Progenitor cell of endocrine pancreas (in vitro differentiated cells): ENCODE measurements at regions not wholly inside any gene's neighbourhood (a gene's known extent, or its start where the extent isn't known, plus 50 kb on each side); places are given as distances from the start of the nearest gene placed in this dataset.

ENCODE experiments used
- DNase-seq: peaks from one replicate; pipeline ENCODE4 v3.0.0; 2021; ENCODE audit warnings: low spot score; ENCODE audit not compliant: unreplicated experiment
- H3K27ac Mint-ChIP-seq: 2 replicates; pipeline ENCODE4 v1.8.0; 2021; ENCODE audit warnings: mild to moderate bottlenecking, moderate library complexity, mixed read lengths
- H3K27me3 Mint-ChIP-seq: 2 replicates; pipeline ENCODE4 v1.8.0; 2021; ENCODE audit warnings: mixed read lengths
- H3K36me3 Mint-ChIP-seq: 2 replicates; pipeline ENCODE4 v1.8.0; 2022; ENCODE audit warnings: mixed read lengths; ENCODE audit not compliant: insufficient read depth
- H3K4me1 Mint-ChIP-seq: 2 replicates; pipeline ENCODE4 v1.8.0; 2021; ENCODE audit warnings: low read depth, mixed read lengths
- H3K4me3 Mint-ChIP-seq: 2 replicates; pipeline ENCODE4 v1.8.0; 2021; ENCODE audit warnings: low read depth, mild to moderate bottlenecking, moderate library complexity, mixed read lengths
- H3K9me3 Mint-ChIP-seq: 2 replicates; pipeline ENCODE4 v1.8.0; 2021; ENCODE audit warnings: low read depth, mixed read lengths
- TF ChIP-seq, protein P1 (sequence below): fragments of 200-600 bp; sonication (generic); IDR thresholded peaks from one replicate; pipeline ENCODE4 v1.5.0; 2021; ENCODE audit warnings: antibody characterized with exemption, mild to moderate bottlenecking; ENCODE audit not compliant: unreplicated experiment

DNA sequence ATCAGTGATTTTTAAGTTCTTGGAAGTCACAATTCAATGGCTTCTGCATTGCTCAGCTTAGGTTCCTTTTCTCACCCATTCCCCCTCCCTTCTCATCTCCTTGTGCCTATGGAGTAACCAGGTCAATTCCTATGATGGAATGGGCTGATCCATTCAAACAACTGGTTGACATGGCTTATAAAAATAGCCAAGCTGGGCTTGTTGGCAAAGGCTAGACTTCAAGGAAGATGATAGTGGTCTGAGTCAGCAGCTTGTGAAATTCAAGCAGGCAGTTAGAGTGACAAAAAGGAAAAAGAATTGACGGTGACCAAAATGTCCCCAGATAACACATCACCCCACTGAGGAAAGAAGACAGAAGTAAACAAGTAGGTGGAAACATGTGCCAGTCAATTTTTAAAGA lies 119.9 kb upstream of the PCED1B start:
- Mint-ChIP-seq H3K36me3 (no peaks in the 10 kb centered on the region), H3K27ac (no peak overlapping the region), H3K9me3 (no peaks in the 10 kb centered on the region), H3K4me3 (no peak overlapping the region), H3K27me3 (no peaks in the 10 kb centered on the region), H3K4me1 (peaks cover 6% of the 10 kb centered on the region)
- TF ChIP-seq, protein P1, sequence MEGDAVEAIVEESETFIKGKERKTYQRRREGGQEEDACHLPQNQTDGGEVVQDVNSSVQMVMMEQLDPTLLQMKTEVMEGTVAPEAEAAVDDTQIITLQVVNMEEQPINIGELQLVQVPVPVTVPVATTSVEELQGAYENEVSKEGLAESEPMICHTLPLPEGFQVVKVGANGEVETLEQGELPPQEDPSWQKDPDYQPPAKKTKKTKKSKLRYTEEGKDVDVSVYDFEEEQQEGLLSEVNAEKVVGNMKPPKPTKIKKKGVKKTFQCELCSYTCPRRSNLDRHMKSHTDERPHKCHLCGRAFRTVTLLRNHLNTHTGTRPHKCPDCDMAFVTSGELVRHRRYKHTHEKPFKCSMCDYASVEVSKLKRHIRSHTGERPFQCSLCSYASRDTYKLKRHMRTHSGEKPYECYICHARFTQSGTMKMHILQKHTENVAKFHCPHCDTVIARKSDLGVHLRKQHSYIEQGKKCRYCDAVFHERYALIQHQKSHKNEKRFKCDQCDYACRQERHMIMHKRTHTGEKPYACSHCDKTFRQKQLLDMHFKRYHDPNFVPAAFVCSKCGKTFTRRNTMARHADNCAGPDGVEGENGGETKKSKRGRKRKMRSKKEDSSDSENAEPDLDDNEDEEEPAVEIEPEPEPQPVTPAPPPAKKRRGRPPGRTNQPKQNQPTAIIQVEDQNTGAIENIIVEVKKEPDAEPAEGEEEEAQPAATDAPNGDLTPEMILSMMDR, result no peak
- DNase-seq, result no peak

DNA sequence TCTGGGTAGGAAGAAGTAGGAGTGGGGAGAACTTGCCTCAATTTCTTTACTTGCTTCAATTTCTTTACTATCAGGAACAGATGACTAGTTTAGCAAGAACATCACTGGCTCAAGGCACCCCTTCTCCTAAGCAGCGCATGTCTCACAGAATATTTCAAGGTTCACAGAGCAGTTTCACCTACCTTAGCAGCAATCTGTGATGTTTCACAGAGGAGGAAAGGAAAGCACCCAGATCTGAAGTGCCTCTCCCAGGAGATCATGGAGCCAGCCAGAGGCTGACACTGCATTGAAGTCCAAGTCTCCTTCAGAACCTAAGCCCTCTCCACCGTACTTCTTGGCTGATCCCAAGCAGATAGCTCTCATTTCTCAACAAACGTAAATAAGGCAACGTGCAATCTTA lies 118.7 kb upstream of the PCED1B start:
- Mint-ChIP-seq H3K27me3 (no peaks in the 10 kb centered on the region), H3K4me3 (no peak overlapping the region), H3K4me1 (peaks cover 12% of the 10 kb centered on the region), H3K36me3 (no peaks in the 10 kb centered on the region), H3K9me3 (no peaks in the 10 kb centered on the region), H3K27ac (no peak overlapping the region)
- TF ChIP-seq, protein P1, result no peak
- DNase-seq, result no peak

DNA sequence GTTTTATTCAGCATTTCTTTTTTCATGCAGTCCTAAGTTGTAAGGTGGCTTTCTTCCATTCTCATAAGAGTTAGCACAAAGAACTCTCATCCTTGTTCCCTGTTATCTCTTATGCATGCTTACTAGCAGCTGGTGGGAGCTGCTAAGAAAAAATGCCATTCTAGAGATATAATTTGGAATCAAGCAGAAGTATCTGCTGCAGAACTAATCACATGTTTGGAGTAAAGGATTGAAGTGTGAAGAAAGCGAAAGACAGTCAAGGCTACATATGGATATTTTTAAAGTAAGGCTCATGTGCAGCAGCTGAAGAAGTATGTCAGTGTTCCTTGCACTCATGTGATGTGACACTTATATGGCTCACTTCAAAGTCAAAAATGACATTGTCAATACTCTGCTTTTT lies 116.2 kb upstream of the PCED1B start:
- no peak overlapping the region for H3K27ac Mint-ChIP-seq
- H3K4me3 Mint-ChIP-seq, result no peak overlapping the region
- no peaks in the 10 kb centered on the region for H3K27me3 Mint-ChIP-seq
- no peaks in the 10 kb centered on the region for H3K36me3 Mint-ChIP-seq
- no peak for DNase-seq
- no peaks in the 10 kb centered on the region for H3K9me3 Mint-ChIP-seq
- TF ChIP-seq, protein P1, result no peak
- H3K4me1 Mint-ChIP-seq, result peaks cover 20% of the 10 kb centered on the region

DNA sequence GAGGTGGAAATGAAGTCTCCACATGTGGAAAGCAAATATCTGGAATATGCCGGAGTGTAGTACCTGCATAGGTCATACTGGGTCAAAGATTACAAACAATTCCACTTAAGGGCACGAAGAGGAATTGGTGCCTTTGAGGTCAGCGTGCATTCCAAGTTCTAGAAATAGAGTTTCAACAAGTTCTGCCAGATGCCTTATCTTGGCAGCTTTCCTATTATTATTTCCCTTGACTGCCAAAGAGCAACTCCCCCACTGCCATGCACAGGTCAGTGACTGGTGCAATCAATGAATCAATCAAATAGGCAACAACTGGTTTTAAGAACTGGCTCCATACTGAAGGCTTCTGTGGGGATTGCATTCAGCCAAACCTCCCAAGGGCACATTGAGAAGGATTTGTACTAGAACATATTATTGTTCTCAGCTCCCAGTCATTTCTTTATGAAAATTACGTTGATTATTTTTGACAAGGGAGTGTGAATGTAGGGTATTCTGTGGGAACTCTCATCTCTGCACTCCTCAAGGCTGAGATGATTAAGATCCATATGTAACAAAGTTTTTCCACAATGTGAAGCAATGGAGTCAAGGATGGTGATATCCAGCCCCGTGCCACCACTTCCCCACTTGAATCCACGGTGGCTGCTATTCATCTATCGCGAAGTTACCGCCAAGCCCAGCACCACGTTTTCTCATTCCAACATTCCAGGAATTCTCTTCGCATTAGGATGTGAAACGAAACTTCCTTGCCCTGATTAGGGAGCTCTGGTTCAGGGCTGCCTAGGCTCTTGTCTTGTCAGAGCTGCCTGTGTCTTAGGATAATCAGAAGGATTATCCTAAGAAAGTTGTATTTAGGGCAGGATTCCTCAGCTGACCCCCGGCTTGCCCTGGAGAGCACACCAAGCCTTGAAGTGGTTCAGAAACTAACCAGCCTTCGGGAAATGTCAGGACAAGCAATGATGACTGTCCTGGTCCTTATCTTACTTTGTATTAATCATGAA lies 115.1 kb upstream of the PCED1B start:
- Mint-ChIP-seq H3K4me1 (peaks cover 20% of the 10 kb centered on the region), H3K27me3 (no peaks in the 10 kb centered on the region), H3K36me3 (no peaks in the 10 kb centered on the region), H3K9me3 (no peaks in the 10 kb centered on the region), H3K27ac (peak overlapping the region; percentile 38), H3K4me3 (no peak overlapping the region)
- DNase-seq, result no peak
- TF ChIP-seq, protein P1, result no peak

DNA sequence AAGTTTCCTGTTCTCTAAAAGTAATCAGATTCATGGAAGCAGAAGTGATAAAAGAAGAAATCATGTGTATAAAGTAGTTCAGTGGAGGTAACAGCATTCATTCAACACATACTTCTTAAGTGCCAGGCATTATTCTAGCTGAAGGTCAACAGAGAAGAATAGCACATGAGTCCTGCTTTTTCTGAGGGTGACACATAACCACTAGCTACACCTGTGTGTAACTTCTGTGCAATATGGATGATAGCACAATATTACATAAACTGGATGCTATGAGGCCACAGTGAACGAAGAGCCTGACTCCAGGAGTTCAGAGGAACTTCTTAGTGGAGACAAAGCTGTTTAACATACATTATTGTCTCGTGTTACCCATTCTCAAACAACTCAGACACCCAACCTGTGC lies 114.3 kb upstream of the PCED1B start:
- peak overlapping the region; percentile 38 for H3K27ac Mint-ChIP-seq
- TF ChIP-seq, protein P1, result no peak
- H3K9me3 Mint-ChIP-seq, result no peaks in the 10 kb centered on the region
- H3K4me3 Mint-ChIP-seq, result no peak overlapping the region
- DNase-seq, result no peak
- H3K4me1 Mint-ChIP-seq, result peaks cover 20% of the 10 kb centered on the region
- H3K27me3 Mint-ChIP-seq, result no peaks in the 10 kb centered on the region
- no peaks in the 10 kb centered on the region for H3K36me3 Mint-ChIP-seq
